Ovary (tissue), 3 donors: ENCODE measurements at regions not wholly inside any gene's neighbourhood (a gene's known extent, or its start where the extent isn't known, plus 50 kb on each side); places are given as distances from the start of the nearest gene placed in this dataset.

Source experiments
- CTCF ChIP-seq, 3 donors: fragments of 450-650 bp in 2 of 3; fragments of 200-600 bp in 1 of 3; IDR thresholded peaks; one replicate each; pipeline versions ENCODE4 v1.5.1 to v1.8.0; 2016 to 2022; ENCODE audit warnings: antibody characterized with exemption in 3 of 3, mild to moderate bottlenecking in 1 of 3
- EP300 ChIP-seq: sonication (generic); formaldehyde crosslinking; IDR thresholded peaks from one replicate; pipeline ENCODE4 v1.6.1; 2017; ENCODE audit warnings: antibody characterized with exemption
- POLR2A ChIP-seq: fragments of 450-650 bp; IDR thresholded peaks from one replicate; pipeline ENCODE4 v1.6.1; 2017; ENCODE audit warnings: antibody characterized with exemption, mild to moderate bottlenecking, moderate library complexity
- donor health status: DM: no; HTN: no; CAD: no.

DNA sequence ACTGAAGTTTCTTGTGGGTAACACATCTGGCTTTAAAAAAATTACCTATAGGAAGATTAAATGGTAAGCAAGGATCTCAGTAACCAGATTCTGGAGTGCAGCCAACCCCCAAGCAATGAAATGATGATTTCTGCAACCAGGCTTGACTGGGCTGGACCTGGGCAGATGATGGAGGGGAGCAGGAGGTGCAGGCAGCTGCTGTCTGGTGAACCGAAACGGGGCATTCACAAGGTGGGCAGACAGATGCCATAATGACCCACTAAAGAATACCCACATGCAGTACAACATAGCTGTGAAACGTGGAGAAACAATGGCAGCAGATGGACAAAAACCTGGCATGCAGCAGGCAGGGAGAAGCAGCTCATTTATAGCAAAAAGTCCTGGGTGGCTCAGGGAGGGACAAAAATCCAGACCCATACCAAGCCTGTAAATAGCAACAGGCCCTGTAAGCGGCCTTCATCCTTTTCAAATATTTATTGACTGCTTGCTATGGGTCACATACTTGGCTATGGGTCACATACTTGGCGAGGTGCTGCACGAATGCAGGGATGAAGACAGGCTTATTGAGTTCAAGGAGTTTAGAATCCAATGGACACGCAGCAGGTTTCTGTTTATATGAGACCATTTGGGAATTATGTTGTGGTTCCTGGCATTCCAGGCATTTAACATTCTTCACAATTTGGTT is 244.7 kb downstream of the HRH4 start:
- TF ChIP-seq CTCF (IDR thresholded peaks at IDR 0.05) (no peak), POLR2A (no peak), EP300 (no peak)
